ENCODE measurements at regions not wholly inside any gene's neighbourhood (a gene's known extent, or its start where the extent isn't known, plus 50 kb on each side); places are given as distances from the start of the nearest gene placed in this dataset.
"Not testable (repeated sequence)": the region's sequence is repeated elsewhere in the genome, so short reads cannot be mapped to it uniquely, and the experiment has no call there.

- H3K36me3 Mint-ChIP-seq (ENCODE audit: low read depth, unreplicated experiment); H3K27me3 Mint-ChIP-seq (ENCODE audit: unreplicated experiment); H3K4me3 Mint-ChIP-seq (ENCODE audit: unreplicated experiment); H3K9me3 Mint-ChIP-seq (ENCODE audit: unreplicated experiment): not testable (repeated sequence)
- peak; percentile 65 for DNase-seq (ENCODE audit: low spot score)
- Mint-ChIP-seq H3K27ac (ENCODE audit: unreplicated experiment) (peak overlapping the region; percentile 95), H3K4me1 (ENCODE audit: unreplicated experiment) (peaks cover 32% of the 10 kb centered on the region)
- TF ChIP-seq CTCF (IDR thresholded peaks at IDR 0.05; ENCODE audit: unreplicated experiment), result peak; percentile 80
Measured at GRCh38 chr1:148371551-148371994, 111.5 kb downstream of the PPIAL4G start.

- DNase-seq (ENCODE audit: low spot score); H3K27me3 Mint-ChIP-seq (ENCODE audit: unreplicated experiment); H3K36me3 Mint-ChIP-seq (ENCODE audit: low read depth, unreplicated experiment); H3K27ac Mint-ChIP-seq (ENCODE audit: unreplicated experiment); H3K4me3 Mint-ChIP-seq (ENCODE audit: unreplicated experiment); H3K9me3 Mint-ChIP-seq (ENCODE audit: unreplicated experiment): not testable (repeated sequence)
- peaks cover 23% of the 10 kb centered on the region for H3K4me1 Mint-ChIP-seq (ENCODE audit: unreplicated experiment)
Measured at GRCh38 chr1:148370661-148371060, 112.4 kb downstream of the PPIAL4G start.

- Mint-ChIP-seq H3K4me1 (ENCODE audit: unreplicated experiment) (peaks cover 14% of the 10 kb centered on the region), H3K27me3 (ENCODE audit: unreplicated experiment) (no peaks in the 10 kb centered on the region), H3K9me3 (ENCODE audit: unreplicated experiment) (no peaks in the 10 kb centered on the region), H3K27ac (ENCODE audit: unreplicated experiment) (no peak overlapping the region), H3K36me3 (ENCODE audit: low read depth, unreplicated experiment) (no peaks in the 10 kb centered on the region), H3K4me3 (ENCODE audit: unreplicated experiment) (no peak overlapping the region)
- no peak for DNase-seq (ENCODE audit: low spot score)
- no peak for TF ChIP-seq CTCF (IDR thresholded peaks at IDR 0.05; ENCODE audit: unreplicated experiment)
Measured at GRCh38 chr1:148367596-148367995, 115.5 kb downstream of the PPIAL4G start.

- H3K9me3 Mint-ChIP-seq (ENCODE audit: unreplicated experiment); H3K4me1 Mint-ChIP-seq (ENCODE audit: unreplicated experiment); H3K27me3 Mint-ChIP-seq (ENCODE audit: unreplicated experiment): not testable (repeated sequence)
Measured at GRCh38 chr1:148366136-148366753, 116.9 kb downstream of the PPIAL4G start.

GRCh38 chr1:148365151-148365550, 118.0 kb downstream of the PPIAL4G start:
- not testable (repeated sequence) for DNase-seq (ENCODE audit: low spot score); H3K27ac Mint-ChIP-seq (ENCODE audit: unreplicated experiment)

More at GRCh38 chr1:148366136-148366753, 116.9 kb downstream of the PPIAL4G start:
- not testable (repeated sequence) for H3K27ac Mint-ChIP-seq (ENCODE audit: unreplicated experiment); H3K36me3 Mint-ChIP-seq (ENCODE audit: low read depth, unreplicated experiment); H3K4me3 Mint-ChIP-seq (ENCODE audit: unreplicated experiment); DNase-seq (ENCODE audit: low spot score)

GRCh38 chr1:148363979-148364378, 119.1 kb downstream of the PPIAL4G start:
- DNase-seq (ENCODE audit: low spot score); H3K4me1 Mint-ChIP-seq (ENCODE audit: unreplicated experiment); H3K9me3 Mint-ChIP-seq (ENCODE audit: unreplicated experiment); H3K36me3 Mint-ChIP-seq (ENCODE audit: low read depth, unreplicated experiment); H3K27ac Mint-ChIP-seq (ENCODE audit: unreplicated experiment); H3K27me3 Mint-ChIP-seq (ENCODE audit: unreplicated experiment); H3K4me3 Mint-ChIP-seq (ENCODE audit: unreplicated experiment): not testable (repeated sequence)

More at GRCh38 chr1:148365151-148365550, 118.0 kb downstream of the PPIAL4G start:
- not testable (repeated sequence) for H3K9me3 Mint-ChIP-seq (ENCODE audit: unreplicated experiment); H3K4me1 Mint-ChIP-seq (ENCODE audit: unreplicated experiment); H3K4me3 Mint-ChIP-seq (ENCODE audit: unreplicated experiment); H3K36me3 Mint-ChIP-seq (ENCODE audit: low read depth, unreplicated experiment); H3K27me3 Mint-ChIP-seq (ENCODE audit: unreplicated experiment)

- no peaks in the 10 kb centered on the region for H3K9me3 Mint-ChIP-seq (ENCODE audit: unreplicated experiment)
- peaks cover 4% of the 10 kb centered on the region for H3K27me3 Mint-ChIP-seq (ENCODE audit: unreplicated experiment)
Measured at GRCh38 chr1:148363439-148363810, 119.7 kb downstream of the PPIAL4G start.

More at GRCh38 chr1:148363439-148363810, 119.7 kb downstream of the PPIAL4G start:
- no peak for TF ChIP-seq CTCF (IDR thresholded peaks at IDR 0.05; ENCODE audit: unreplicated experiment)
- Mint-ChIP-seq H3K4me3 (ENCODE audit: unreplicated experiment) (no peak overlapping the region), H3K36me3 (ENCODE audit: low read depth, unreplicated experiment) (no peaks in the 10 kb centered on the region), H3K4me1 (ENCODE audit: unreplicated experiment) (peaks cover 9% of the 10 kb centered on the region), H3K27ac (ENCODE audit: unreplicated experiment) (no peak overlapping the region)
- no peak for DNase-seq (ENCODE audit: low spot score)
